Small intestine (tissue), 7 donors: ENCODE measurements at regions not wholly inside any gene's neighbourhood (a gene's known extent, or its start where the extent isn't known, plus 50 kb on each side); places are given as distances from the start of the nearest gene placed in this dataset.

Experiments
- DNase-seq, 2 donors: peaks; one replicate each; pipeline versions ENCODE4 v3.0.0 to v3.0.0-alpha.2; 2013
- FAIRE-seq: peaks from 2 replicates; lab custom pipeline; 2012; peaks lifted over from hg19 to GRCh38; lab: Jason Lieb, UNC
- H3K27ac ChIP-seq, 3 donors: one replicate each; pipeline ENCODE4 v1.5.1; 2013; ENCODE audit warnings: low read length in 2 of 3, mild to moderate bottlenecking in 2 of 3, control low read depth in 1 of 3, inconsistent platforms in 1 of 3, low read depth in 1 of 3, moderate library complexity in 1 of 3
- H3K27me3 ChIP-seq, 3 donors: one replicate each; pipeline ENCODE4 v1.6.1; 2013; ENCODE audit warnings: low read length in 3 of 3, inconsistent platforms in 1 of 3; ENCODE audit not compliant: control insufficient read depth in 3 of 3, insufficient read depth in 3 of 3
- H3K36me3 ChIP-seq, 3 donors: one replicate each; pipeline ENCODE4 v1.6.1; 2013; ENCODE audit warnings: low read length in 3 of 3, inconsistent platforms in 1 of 3, low read depth in 1 of 3, mild to moderate bottlenecking in 1 of 3, moderate library complexity in 1 of 3; ENCODE audit not compliant: control insufficient read depth in 3 of 3, insufficient read depth in 2 of 3
- H3K4me1 ChIP-seq, 3 donors: one replicate each; pipeline ENCODE4 v1.6.1; 2013; ENCODE audit warnings: low read length in 2 of 3, inconsistent platforms in 1 of 3, low read depth in 1 of 3, mild to moderate bottlenecking in 1 of 3, moderate library complexity in 1 of 3; ENCODE audit not compliant: control insufficient read depth in 3 of 3, insufficient read depth in 2 of 3
- H3K4me3 ChIP-seq, 3 donors: one replicate each; pipeline ENCODE4 v1.5.1; 2013; ENCODE audit warnings: low read length in 3 of 3, control low read depth in 1 of 3, inconsistent platforms in 1 of 3, low read depth in 1 of 3, mild to moderate bottlenecking in 1 of 3, moderate library complexity in 1 of 3
- H3K9me3 ChIP-seq, 2 donors: one replicate each; pipeline ENCODE4 v1.6.1; 2013; ENCODE audit warnings: low read depth in 1 of 2, low read length in 1 of 2; ENCODE audit not compliant: control insufficient read depth in 2 of 2, insufficient read depth in 1 of 2
- WGBS, 3 donors: extraction: QIAGEN DNeasy Blood & Tissue Kit; methylation state at CpG; one replicate each; pipeline ENCODE4 v1.1.7; 2013; 5-methylcytosine and 5-hydroxymethylcytosine counted together
- donor health status: healthy with polysubstance abuse.
- donor health status: control.
- donor health status: control.
- donor health status: Bipolar disorder and iron deficiency.
- donor health status: healthy.

GRCh38 chr6:22904431-22904830 lies 335.1 kb downstream of the HDGFL1 start:
- H3K36me3 ChIP-seq, result no peaks in the 10 kb centered on the region
- H3K4me1 ChIP-seq, result no peaks in the 10 kb centered on the region
- H3K27me3 ChIP-seq, result no peaks in the 10 kb centered on the region
- no peak overlapping the region for H3K27ac ChIP-seq
- WGBS, 3 donors, result 58 to 76% (median 66%) methylated on average over 5 of the region's 5 CpGs
- H3K4me3 ChIP-seq, result no peak overlapping the region
- DNase-seq (no peak), FAIRE-seq (no peak)
- no peaks in the 10 kb centered on the region for H3K9me3 ChIP-seq

GRCh38 chr6:22906091-22906549 lies 336.8 kb downstream of the HDGFL1 start:
- no peak overlapping the region for H3K4me3 ChIP-seq
- H3K27ac ChIP-seq, result no peak overlapping the region
- peak; percentile 15 to 65 for DNase-seq
- H3K27me3 ChIP-seq, result no peaks in the 10 kb centered on the region
- 27 to 56% (median 28%) methylated on average over 3 of the region's 3 CpGs for WGBS, 3 donors
- no peaks in the 10 kb centered on the region for H3K4me1 ChIP-seq
- H3K9me3 ChIP-seq, result no peaks in the 10 kb centered on the region
- FAIRE-seq, result no peak
- no peaks in the 10 kb centered on the region for H3K36me3 ChIP-seq

- H3K4me3 ChIP-seq, result no peak overlapping the region
- WGBS, 3 donors, result 84 to 96% (median 87%) methylated on average over 1 of the region's 1 CpG
- no peak for FAIRE-seq
- H3K36me3 ChIP-seq, result no peaks in the 10 kb centered on the region
- DNase-seq, result no peak
- no peak overlapping the region for H3K27ac ChIP-seq
- H3K27me3 ChIP-seq, result no peaks in the 10 kb centered on the region
- no peaks in the 10 kb centered on the region for H3K9me3 ChIP-seq
- H3K4me1 ChIP-seq, result no peaks in the 10 kb centered on the region
Measured at GRCh38 chr6:22907085-22907484, 337.7 kb downstream of the HDGFL1 start.

- H3K4me3 ChIP-seq, result no peak overlapping the region
- WGBS, 3 donors, result 69 to 86% (median 70%) methylated on average over 4 of the region's 4 CpGs
- H3K9me3 ChIP-seq, result no peaks in the 10 kb centered on the region
- no peaks in the 10 kb centered on the region for H3K27me3 ChIP-seq
- H3K36me3 ChIP-seq, result no peaks in the 10 kb centered on the region
- H3K4me1 ChIP-seq, result no peaks in the 10 kb centered on the region
- DNase-seq, result no peak
- no peak overlapping the region for H3K27ac ChIP-seq
- no peak for FAIRE-seq
Measured at GRCh38 chr6:22910370-22910769, 341.0 kb downstream of the HDGFL1 start.

GRCh38 chr6:22913612-22914011 lies 344.2 kb downstream of the HDGFL1 start:
- Histone ChIP-seq H3K27me3 (no peaks in the 10 kb centered on the region), H3K4me3 (no peak overlapping the region), H3K36me3 (no peaks in the 10 kb centered on the region), H3K4me1 (no peaks in the 10 kb centered on the region), H3K9me3 (no peaks in the 10 kb centered on the region), H3K27ac (no peak overlapping the region)
- no peak for FAIRE-seq
- DNase-seq, result no peak
- WGBS, 3 donors, result 52 to 72% (median 63%) methylated on average over 2 of the region's 2 CpGs

- no peak for DNase-seq
- 38 to 53% (median 38%) methylated on average over 2 of the region's 2 CpGs for WGBS, 3 donors
- no peak overlapping the region for H3K27ac ChIP-seq
- H3K36me3 ChIP-seq, result no peaks in the 10 kb centered on the region
- no peak overlapping the region for H3K4me3 ChIP-seq
- FAIRE-seq, result no peak
- peaks cover 0 to 6% (median 0%) of the 10 kb centered on the region in 3 donors for H3K4me1 ChIP-seq
- H3K27me3 ChIP-seq, result no peaks in the 10 kb centered on the region
- no peaks in the 10 kb centered on the region for H3K9me3 ChIP-seq
Measured at GRCh38 chr6:22917344-22917743, 348.0 kb downstream of the HDGFL1 start.

GRCh38 chr6:22921828-22922227 lies 352.5 kb downstream of the HDGFL1 start:
- Histone ChIP-seq H3K4me3 (no peak overlapping the region), H3K9me3 (no peaks in the 10 kb centered on the region), H3K27me3 (no peaks in the 10 kb centered on the region), H3K27ac (no peak overlapping the region), H3K4me1 (peaks cover 0 to 6% (median 0%) of the 10 kb centered on the region in 3 donors), H3K36me3 (no peaks in the 10 kb centered on the region)
- DNase-seq (no peak), FAIRE-seq (no peak)
- 63 to 81% (median 70%) methylated on average over 2 of the region's 2 CpGs for WGBS, 3 donors

GRCh38 chr6:22925304-22925835 lies 356.0 kb downstream of the HDGFL1 start:
- FAIRE-seq (no peak), DNase-seq (no peak)
- Histone ChIP-seq H3K4me3 (no peak overlapping the region), H3K4me1 (no peaks in the 10 kb centered on the region), H3K27me3 (no peaks in the 10 kb centered on the region), H3K36me3 (no peaks in the 10 kb centered on the region), H3K9me3 (no peaks in the 10 kb centered on the region), H3K27ac (no peak overlapping the region)
- WGBS, 3 donors, result 40 to 53% (median 43%) methylated on average over 2 of the region's 2 CpGs
